Neutrophil (primary cell): ENCODE measurements at regions not wholly inside any gene's neighbourhood (a gene's known extent, or its start where the extent isn't known, plus 50 kb on each side); places are given as distances from the start of the nearest gene placed in this dataset.

ENCODE experiments used
- H3K27ac ChIP-seq: fragments of 200-600 bp; sonication (generic); 2 replicates; pipeline ENCODE4 v1.5.1; 2016; ENCODE audit warnings: mild to moderate bottlenecking, moderate library complexity
- H3K27me3 ChIP-seq: fragments of 200-600 bp; sonication (generic); 2 replicates; pipeline ENCODE4 v1.6.0; 2016; ENCODE audit warnings: mild to moderate bottlenecking
- H3K36me3 ChIP-seq: fragments of 200-600 bp; sonication (generic); 2 replicates; pipeline ENCODE4 v1.5.1; 2017
- H3K4me1 ChIP-seq, 2 experiments: fragments of 200-600 bp in 1 of 2; sonication (generic) in 1 of 2; 1 replicate in 1 of 2; 2 replicates in 1 of 2; pipeline versions ENCODE4 v1.5.1 to v1.6.1; 2013 to 2016; ENCODE audit warnings: low read depth in 1 of 2, low read length in 1 of 2, mild to moderate bottlenecking in 1 of 2, moderate library complexity in 1 of 2; ENCODE audit not compliant: control insufficient read depth in 1 of 2, insufficient read depth in 1 of 2
- H3K4me3 ChIP-seq, 2 experiments: fragments of 200-600 bp in 1 of 2; sonication (generic) in 1 of 2; 1 replicate in 1 of 2; 2 replicates in 1 of 2; pipeline ENCODE4 v1.5.1; 2013 to 2016; ENCODE audit warnings: low read depth in 1 of 2, low read length in 1 of 2, mild to moderate bottlenecking in 1 of 2, moderate library complexity in 1 of 2
- H3K9me3 ChIP-seq: fragments of 200-600 bp; sonication (generic); 2 replicates; pipeline ENCODE4 v1.5.1; 2016
- CTCF ChIP-seq: fragments of 200-600 bp; sonication (generic); IDR thresholded peaks from 2 replicates; pipeline ENCODE4 v1.5.1; 2016; ENCODE audit warnings: antibody characterized with exemption

- no peak for TF ChIP-seq CTCF
- Histone ChIP-seq H3K4me3 (no peak overlapping the region), H3K27ac (no peak overlapping the region), H3K36me3 (no peaks in the 10 kb centered on the region), H3K27me3 (peaks cover 11% of the 10 kb centered on the region), H3K4me1 (no peaks in the 10 kb centered on the region), H3K9me3 (no peaks in the 10 kb centered on the region)
Observed at GRCh38 chr14:98906123-98906995, 365.6 kb downstream of the BCL11B start.

DNA sequence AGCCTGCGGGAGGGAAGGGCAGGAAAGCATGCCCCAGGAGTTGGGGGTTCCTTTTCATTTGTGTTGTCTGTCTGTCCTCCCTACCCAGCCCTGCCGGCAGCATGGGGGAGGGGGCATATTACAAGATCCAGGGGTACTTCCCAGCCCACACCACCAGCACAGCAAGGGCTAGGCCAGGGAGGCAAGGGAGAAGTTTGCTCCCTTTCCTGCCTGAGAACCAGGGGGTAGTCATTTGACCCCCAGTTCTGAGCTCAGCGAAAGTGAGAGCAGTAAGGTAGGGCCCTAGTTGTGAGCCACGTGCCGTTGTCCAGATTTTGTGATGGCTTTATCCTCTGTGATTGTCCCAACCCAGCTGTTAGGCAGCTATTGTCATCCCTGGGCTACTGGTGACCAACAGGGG, 364.7 kb downstream of the BCL11B start:
- TF ChIP-seq CTCF, result no peak
- Histone ChIP-seq H3K4me3 (no peak overlapping the region), H3K36me3 (no peaks in the 10 kb centered on the region), H3K27me3 (peaks cover 11% of the 10 kb centered on the region), H3K9me3 (no peaks in the 10 kb centered on the region), H3K4me1 (no peaks in the 10 kb centered on the region), H3K27ac (no peak overlapping the region)

GRCh38 chr14:98908050-98908449, 363.9 kb downstream of the BCL11B start:
- H3K9me3 ChIP-seq, result no peaks in the 10 kb centered on the region
- no peaks in the 10 kb centered on the region for H3K36me3 ChIP-seq
- H3K27me3 ChIP-seq, result peaks cover 11% of the 10 kb centered on the region
- H3K27ac ChIP-seq, result no peak overlapping the region
- no peak for TF ChIP-seq CTCF
- H3K4me3 ChIP-seq, result no peak overlapping the region
- H3K4me1 ChIP-seq, result no peaks in the 10 kb centered on the region

- H3K4me3 ChIP-seq, result no peak overlapping the region
- no peaks in the 10 kb centered on the region for H3K9me3 ChIP-seq
- no peak overlapping the region for H3K27ac ChIP-seq
- H3K36me3 ChIP-seq, result no peaks in the 10 kb centered on the region
- H3K27me3 ChIP-seq, result peaks cover 11% of the 10 kb centered on the region
- no peaks in the 10 kb centered on the region for H3K4me1 ChIP-seq
- TF ChIP-seq CTCF, result no peak
Observed at GRCh38 chr14:98909251-98909944, 362.6 kb downstream of the BCL11B start.

- no peaks in the 10 kb centered on the region for H3K4me1 ChIP-seq
- H3K9me3 ChIP-seq, result no peaks in the 10 kb centered on the region
- H3K36me3 ChIP-seq, result no peaks in the 10 kb centered on the region
- no peak overlapping the region for H3K4me3 ChIP-seq
- H3K27me3 ChIP-seq, result peaks cover 11% of the 10 kb centered on the region
- TF ChIP-seq CTCF, result no peak
- H3K27ac ChIP-seq, result no peak overlapping the region
Observed at GRCh38 chr14:98910061-98910460, 361.9 kb downstream of the BCL11B start.
